Activated naive CD4-positive, alpha-beta T cell treated with anti-CD3 and anti-CD28 coated beads for 36 hours (primary cell): ENCODE measurements at regions not wholly inside any gene's neighbourhood (a gene's known extent, or its start where the extent isn't known, plus 50 kb on each side); places are given as distances from the start of the nearest gene placed in this dataset.
"Not testable (repeated sequence)": the region's sequence is repeated elsewhere in the genome, so short reads cannot be mapped to it uniquely, and the experiment has no call there.

Experiments
- CTCF ChIA-PET: fragments of 350-600 bp; sonication (Branson Sonifier 250); formaldehyde crosslinking; loops from one replicate; lab custom pipeline; 2021; ENCODE audit warnings: antibody characterized with exemption; lab: Charles Lee
- DNase-seq: peaks from one replicate; pipeline ENCODE4 v3.0.0-alpha.2; 2020
- H3K27ac Mint-ChIP-seq: one replicate; pipeline ENCODE4 v1.8.0; 2021; ENCODE audit warnings: mild to moderate bottlenecking, mixed read lengths
- H3K27me3 Mint-ChIP-seq: one replicate; pipeline ENCODE4 v1.8.0; 2021; ENCODE audit warnings: low read depth, mixed read lengths
- H3K36me3 Mint-ChIP-seq: one replicate; pipeline ENCODE4 v1.8.0; 2021; ENCODE audit warnings: low read depth, mixed read lengths
- H3K4me1 Mint-ChIP-seq: one replicate; pipeline ENCODE4 v1.8.0; 2021; ENCODE audit warnings: low read depth, mixed read lengths
- H3K4me3 Mint-ChIP-seq: one replicate; pipeline ENCODE4 v1.8.0; 2021; ENCODE audit warnings: mild to moderate bottlenecking, moderate library complexity, mixed read lengths
- H3K9me3 Mint-ChIP-seq: one replicate; pipeline ENCODE4 v1.8.0; 2021; ENCODE audit warnings: mixed read lengths
- intact Hi-C: fragments of 100-400 bp; cut with micrococcal nuclease; formaldehyde crosslinking; loops from one replicate; pipeline ENCODE4 v1.15.1; 2023

- H3K9me3 Mint-ChIP-seq = peaks cover 5% of the 10 kb centered on the region
- intact Hi-C loops = no loop called here
- no peak overlapping the region for H3K27ac Mint-ChIP-seq
- H3K36me3 Mint-ChIP-seq = no peaks in the 10 kb centered on the region
- H3K27me3 Mint-ChIP-seq = peaks cover 7% of the 10 kb centered on the region
- CTCF ChIA-PET = interaction anchor here (0.6 kb wide), 1 partner anchor 12 kb away, joined by 3 read pairs; no protein-coding TSS in a partner anchor
- no peak overlapping the region for H3K4me3 Mint-ChIP-seq
- no peak for DNase-seq
- H3K4me1 Mint-ChIP-seq = no peaks in the 10 kb centered on the region
Measured at GRCh38 chr5:6548756-6549285, 84.0 kb downstream of the NSUN2 start.

GRCh38 chr5:6547926-6548519 lies 84.8 kb downstream of the NSUN2 start:
- H3K4me3 Mint-ChIP-seq, H3K27me3 Mint-ChIP-seq, H3K36me3 Mint-ChIP-seq, H3K4me1 Mint-ChIP-seq, CTCF ChIA-PET, DNase-seq, H3K27ac Mint-ChIP-seq, intact Hi-C loops, H3K9me3 Mint-ChIP-seq: not testable (repeated sequence)

- H3K27ac Mint-ChIP-seq = no peak overlapping the region
- H3K4me3 Mint-ChIP-seq = no peak overlapping the region
- no peaks in the 10 kb centered on the region for H3K4me1 Mint-ChIP-seq
- peaks cover 5% of the 10 kb centered on the region for H3K9me3 Mint-ChIP-seq
- DNase-seq = no peak
- CTCF ChIA-PET = no interaction called here
- intact Hi-C loops = no loop called here
- no peaks in the 10 kb centered on the region for H3K36me3 Mint-ChIP-seq
- peaks cover 7% of the 10 kb centered on the region for H3K27me3 Mint-ChIP-seq
Measured at GRCh38 chr5:6547498-6547897, 85.3 kb downstream of the NSUN2 start.

- Mint-ChIP-seq H3K9me3 (peaks cover 5% of the 10 kb centered on the region), H3K36me3 (no peaks in the 10 kb centered on the region), H3K4me3 (no peak overlapping the region), H3K4me1 (no peaks in the 10 kb centered on the region), H3K27ac (no peak overlapping the region), H3K27me3 (peaks cover 7% of the 10 kb centered on the region)
- CTCF ChIA-PET = no interaction called here
- DNase-seq = no peak
- intact Hi-C loops = no loop called here
Measured at GRCh38 chr5:6545770-6546690, 86.8 kb downstream of the NSUN2 start.

GRCh38 chr5:6545036-6545693 lies 87.7 kb downstream of the NSUN2 start:
- Mint-ChIP-seq H3K36me3 (no peaks in the 10 kb centered on the region), H3K27me3 (peaks cover 7% of the 10 kb centered on the region), H3K9me3 (peaks cover 5% of the 10 kb centered on the region), H3K4me1 (no peaks in the 10 kb centered on the region), H3K27ac (no peak overlapping the region), H3K4me3 (no peak overlapping the region)
- intact Hi-C loops = no loop called here
- CTCF ChIA-PET = no interaction called here
- DNase-seq = no peak

GRCh38 chr5:6544561-6544935 lies 88.3 kb downstream of the NSUN2 start:
- CTCF ChIA-PET = interaction anchor here (0.5 kb wide), 1 partner anchor 57 kb away, joined by 3 read pairs; no protein-coding TSS in a partner anchor
- no peak for DNase-seq
- Mint-ChIP-seq H3K36me3 (no peaks in the 10 kb centered on the region), H3K9me3 (peaks cover 5% of the 10 kb centered on the region), H3K4me3 (no peak overlapping the region), H3K4me1 (no peaks in the 10 kb centered on the region), H3K27ac (no peak overlapping the region), H3K27me3 (peaks cover 7% of the 10 kb centered on the region)
- intact Hi-C loops = no loop called here
